ENCODE measurements at regions not wholly inside any gene's neighbourhood (a gene's known extent, or its start where the extent isn't known, plus 50 kb on each side); places are given as distances from the start of the nearest gene placed in this dataset.

- ChIA-PET POLR2A (no interaction called here), CTCF (no interaction called here)
- TF ChIP-seq CTCF (IDR thresholded peaks at IDR 0.05; ENCODE audit: control extremely low read depth, extremely low read depth, low read depth, missing control alignments), result no peak
- no peak for DNase-seq (ENCODE audit: extremely low spot score)
Measured at GRCh38 chr2:19776941-19777514, 124.8 kb downstream of the TTC32 start.

DNA sequence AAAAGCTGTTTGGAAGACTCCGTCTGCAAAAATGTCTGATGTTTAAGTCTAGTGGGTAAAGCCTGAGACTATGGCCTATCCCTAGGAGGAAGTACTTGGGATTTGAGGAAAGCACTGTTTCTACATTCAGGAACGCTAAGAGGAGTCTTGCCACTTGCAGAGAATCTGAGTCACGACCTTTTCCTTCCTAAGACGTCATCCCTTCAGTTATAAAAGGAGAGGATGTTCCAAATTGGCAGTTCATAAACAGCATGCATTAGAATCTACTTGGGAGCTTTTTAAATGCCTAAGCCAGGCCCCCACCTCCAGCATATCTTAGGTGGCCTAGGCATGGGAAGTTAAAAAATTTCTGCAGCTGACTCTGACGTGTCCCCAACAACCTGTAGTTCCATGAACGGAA is 125.9 kb downstream of the TTC32 start:
- POLR2A ChIA-PET, result no interaction called here
- CTCF ChIA-PET, result interaction anchor here (0.9 to 1.4 kb wide), 2 partner anchors 10 to 87 kb away, joined by 3 read pairs; no protein-coding TSS in a partner anchor
- no peak for DNase-seq (ENCODE audit: extremely low spot score)
- TF ChIP-seq CTCF (IDR thresholded peaks at IDR 0.05; ENCODE audit: control extremely low read depth, extremely low read depth, low read depth, missing control alignments), result no peak

DNA sequence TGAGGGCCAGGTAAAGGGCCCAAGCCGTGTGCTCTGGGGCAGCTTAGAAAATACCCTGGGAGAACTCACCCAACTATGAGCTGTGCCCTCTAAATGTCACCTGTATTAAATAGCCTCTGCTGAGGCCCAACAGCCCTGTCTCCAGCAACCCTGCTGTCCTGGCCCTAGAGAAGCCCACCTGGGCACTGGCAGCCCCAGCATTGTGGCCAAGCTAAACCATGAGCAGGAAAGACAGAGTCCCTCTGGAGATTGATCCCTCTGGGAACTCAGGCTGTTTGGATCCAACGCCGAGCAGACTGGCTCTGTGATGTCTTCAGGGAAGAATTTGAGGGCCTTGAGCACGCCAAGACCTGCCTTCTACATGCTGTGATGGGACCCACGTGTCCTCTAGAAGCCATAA is 126.5 kb downstream of the TTC32 start:
- DNase-seq (ENCODE audit: extremely low spot score), result no peak
- ChIA-PET CTCF (interaction anchor here (0.9 to 1.4 kb wide), 2 partner anchors 9 to 87 kb away, joined by 3 read pairs; no protein-coding TSS in a partner anchor), POLR2A (no interaction called here)
- TF ChIP-seq CTCF (IDR thresholded peaks at IDR 0.05; ENCODE audit: control extremely low read depth, extremely low read depth, low read depth, missing control alignments), result no peak

DNA sequence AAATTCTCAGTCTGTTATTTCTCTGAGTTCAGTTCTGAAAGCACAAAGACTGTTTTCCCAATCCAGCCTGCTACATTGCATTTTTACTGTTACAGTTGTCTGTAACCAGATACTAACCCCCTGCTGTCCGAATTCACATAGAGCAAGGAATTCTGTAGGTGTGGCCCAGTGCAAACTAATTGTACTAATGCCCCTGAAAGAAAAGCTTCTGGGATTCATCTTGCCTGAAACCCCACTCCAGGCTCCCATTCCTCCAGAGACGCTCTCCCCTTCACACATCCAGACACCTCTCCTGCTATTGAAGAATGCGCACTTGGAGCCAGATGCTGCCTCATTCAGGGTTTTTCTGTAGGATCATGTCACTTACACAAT is 127.0 kb downstream of the TTC32 start:
- CTCF ChIA-PET, result interaction anchor here (1.4 kb wide), 1 partner anchor 9 kb away, joined by 3 read pairs; no protein-coding TSS in a partner anchor
- POLR2A ChIA-PET, result no interaction called here
- TF ChIP-seq CTCF (IDR thresholded peaks at IDR 0.05; ENCODE audit: control extremely low read depth, extremely low read depth, low read depth, missing control alignments), result no peak
- DNase-seq (ENCODE audit: extremely low spot score), result no peak

- ChIA-PET CTCF (interaction anchor here (1.3 to 2.4 kb wide), 3 partner anchors 9 to 21 kb away, joined by 4 to 6 read pairs (median 5); no protein-coding TSS in a partner anchor), POLR2A (no interaction called here)
- DNase-seq (ENCODE audit: extremely low spot score), result no peak
- no peak for TF ChIP-seq CTCF (IDR thresholded peaks at IDR 0.05; ENCODE audit: control extremely low read depth, extremely low read depth, low read depth, missing control alignments)
Measured at GRCh38 chr2:19772981-19773380, 128.8 kb downstream of the TTC32 start.

DNA sequence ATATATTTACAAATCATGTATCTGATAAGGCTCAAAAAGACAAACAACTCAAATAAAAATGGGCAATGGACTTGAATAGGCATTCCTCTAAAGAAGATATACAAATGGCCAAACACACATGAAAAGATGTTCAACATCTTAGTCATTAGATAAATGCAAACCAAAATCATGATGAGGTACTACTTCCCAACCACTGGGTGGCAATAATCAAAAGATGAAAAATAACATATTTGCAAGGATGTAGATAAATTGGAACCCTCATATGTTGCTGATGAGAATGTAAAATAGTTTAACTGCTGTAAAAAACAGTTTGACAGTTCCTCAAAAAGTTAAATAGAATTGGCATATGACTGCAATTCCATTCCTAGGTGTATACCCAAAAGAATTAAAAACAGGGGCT is 132.3 kb downstream of the TTC32 start:
- DNase-seq (ENCODE audit: extremely low spot score), result no peak
- no peak for TF ChIP-seq CTCF (IDR thresholded peaks at IDR 0.05; ENCODE audit: control extremely low read depth, extremely low read depth, low read depth, missing control alignments)
- CTCF ChIA-PET, result no interaction called here
- POLR2A ChIA-PET, result no interaction called here

Data from GM10248 (cell line).